MM.1S (cell line): ENCODE measurements at regions not wholly inside any gene's neighbourhood (a gene's known extent, or its start where the extent isn't known, plus 50 kb on each side); places are given as distances from the start of the nearest gene placed in this dataset.

Experiments
- DNase-seq: peaks from one replicate; pipeline ENCODE4 v3.0.0-alpha.2; 2015
- H2AFZ ChIP-seq: fragments of 300-600 bp; sonication (generic); 2 replicates; pipeline ENCODE4 v1.6.0; 2016; ENCODE audit warnings: antibody characterized with exemption, low read length
- H3F3A ChIP-seq: fragments of 300-600 bp; sonication (generic); 2 replicates; pipeline ENCODE4 v1.6.1; 2016; ENCODE audit warnings: mild to moderate bottlenecking, antibody characterized with exemption, low read length, moderate library complexity, mixed read lengths; ENCODE audit not compliant: insufficient read depth
- H3K27ac ChIP-seq: fragments of 300-600 bp; sonication (generic); 2 replicates; pipeline ENCODE4 v1.5.1; 2016; ENCODE audit warnings: mild to moderate bottlenecking, low read length
- H3K27me3 ChIP-seq: fragments of 300-600 bp; sonication (generic); replicated peaks from 2 replicates; pipeline ENCODE4 v1.6.0; 2016; ENCODE audit warnings: low read length; ENCODE audit not compliant: insufficient read depth
- H3K36me3 ChIP-seq: fragments of 300-600 bp; sonication (generic); replicated peaks from 2 replicates; pipeline ENCODE4 v1.6.1; 2016; ENCODE audit warnings: mild to moderate bottlenecking, low read length, mixed read lengths; ENCODE audit not compliant: insufficient read depth
- H3K4me1 ChIP-seq: fragments of 300-600 bp; sonication (generic); 2 replicates; pipeline ENCODE4 v1.6.1; 2016; ENCODE audit warnings: low read length, mixed read lengths
- H3K4me2 ChIP-seq: fragments of 300-600 bp; sonication (generic); 2 replicates; pipeline ENCODE4 v1.6.0; 2016; ENCODE audit warnings: low read depth, low read length
- H3K4me3 ChIP-seq: fragments of 300-600 bp; sonication (generic); 2 replicates; pipeline ENCODE4 v1.5.1; 2016; ENCODE audit warnings: low read length, mixed read lengths
- H3K79me2 ChIP-seq: fragments of 300-600 bp; sonication (generic); 2 replicates; pipeline ENCODE4 v1.6.1; 2016; ENCODE audit warnings: mixed run types, low read length, mixed read lengths
- H3K9ac ChIP-seq: fragments of 300-600 bp; sonication (generic); 2 replicates; pipeline ENCODE4 v1.6.1; 2016; ENCODE audit warnings: low read length, mixed read lengths
- H3K9me2 ChIP-seq: fragments of 300-600 bp; sonication (generic); replicated peaks from 2 replicates; pipeline ENCODE4 v1.6.1; 2016; ENCODE audit warnings: mild to moderate bottlenecking, low read length, mixed read lengths; ENCODE audit not compliant: insufficient read depth
- H3K9me3 ChIP-seq: fragments of 300-600 bp; sonication (generic); replicated peaks from 2 replicates; pipeline ENCODE4 v1.6.1; 2016; ENCODE audit warnings: mild to moderate bottlenecking, low read length, mixed read lengths; ENCODE audit not compliant: insufficient read depth
- H4K20me1 ChIP-seq: fragments of 300-600 bp; sonication (generic); 2 replicates; pipeline ENCODE4 v1.6.1; 2016; ENCODE audit warnings: mild to moderate bottlenecking, low read length, moderate library complexity, mixed read lengths; ENCODE audit not compliant: insufficient read depth
- EZH2 ChIP-seq: fragments of 300-600 bp; sonication (generic); optimal IDR thresholded peaks from 2 replicates; pipeline ENCODE3; 2017; ENCODE audit warnings: low read depth, mild to moderate bottlenecking, antibody characterized with exemption, low read length, mixed read lengths
- EZH2phosphoT487 ChIP-seq: fragments of 300-600 bp; sonication (generic); IDR thresholded peaks from 2 replicates; pipeline ENCODE4 v1.6.1; 2018; ENCODE audit warnings: antibody characterized with exemption, low read length
- TF ChIP-seq, protein P1 (sequence below): fragments of 300-600 bp; sonication (generic); IDR thresholded peaks from 2 replicates; pipeline ENCODE4 v1.5.1; 2016; ENCODE audit warnings: antibody characterized with exemption, low read length, mixed read lengths

DNA sequence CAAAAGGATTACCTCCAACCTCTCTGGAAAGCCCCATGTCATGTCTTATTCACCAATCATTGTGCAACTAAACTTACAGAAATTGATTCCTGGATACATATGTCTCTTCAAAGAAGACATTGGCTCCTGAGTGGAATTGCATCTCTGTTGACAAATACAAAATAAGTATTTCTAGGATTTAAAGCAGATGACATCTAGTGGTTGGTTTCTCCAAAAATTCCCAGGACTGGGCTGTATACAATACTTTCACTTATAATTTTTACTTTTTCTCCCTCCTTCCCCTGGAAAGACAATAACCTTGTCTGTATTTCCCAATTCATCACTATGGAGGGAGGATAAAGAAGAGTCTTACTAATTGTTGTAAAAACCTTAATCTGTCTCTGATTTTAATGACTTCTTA, 1347.4 kb downstream of the NCAM2 start:
- Histone ChIP-seq H3K27me3 (no peaks in the 10 kb centered on the region), H3K36me3 (no peaks in the 10 kb centered on the region), H3K27ac (no peak overlapping the region), H3K4me3 (no peak overlapping the region), H3K79me2 (no peaks in the 10 kb centered on the region), H3K9me2 (no peaks in the 10 kb centered on the region), H3K9ac (no peak overlapping the region), H3K4me2 (no peak overlapping the region), H2AFZ (no peak overlapping the region), H3K4me1 (no peaks in the 10 kb centered on the region), H4K20me1 (no peaks in the 10 kb centered on the region), H3K9me3 (no peaks in the 10 kb centered on the region), H3F3A (no peaks in the 10 kb centered on the region)
- DNase-seq, result no peak
- TF ChIP-seq EZH2 (no peak), EZH2phosphoT487 (no peak)
- TF ChIP-seq, protein P1, sequence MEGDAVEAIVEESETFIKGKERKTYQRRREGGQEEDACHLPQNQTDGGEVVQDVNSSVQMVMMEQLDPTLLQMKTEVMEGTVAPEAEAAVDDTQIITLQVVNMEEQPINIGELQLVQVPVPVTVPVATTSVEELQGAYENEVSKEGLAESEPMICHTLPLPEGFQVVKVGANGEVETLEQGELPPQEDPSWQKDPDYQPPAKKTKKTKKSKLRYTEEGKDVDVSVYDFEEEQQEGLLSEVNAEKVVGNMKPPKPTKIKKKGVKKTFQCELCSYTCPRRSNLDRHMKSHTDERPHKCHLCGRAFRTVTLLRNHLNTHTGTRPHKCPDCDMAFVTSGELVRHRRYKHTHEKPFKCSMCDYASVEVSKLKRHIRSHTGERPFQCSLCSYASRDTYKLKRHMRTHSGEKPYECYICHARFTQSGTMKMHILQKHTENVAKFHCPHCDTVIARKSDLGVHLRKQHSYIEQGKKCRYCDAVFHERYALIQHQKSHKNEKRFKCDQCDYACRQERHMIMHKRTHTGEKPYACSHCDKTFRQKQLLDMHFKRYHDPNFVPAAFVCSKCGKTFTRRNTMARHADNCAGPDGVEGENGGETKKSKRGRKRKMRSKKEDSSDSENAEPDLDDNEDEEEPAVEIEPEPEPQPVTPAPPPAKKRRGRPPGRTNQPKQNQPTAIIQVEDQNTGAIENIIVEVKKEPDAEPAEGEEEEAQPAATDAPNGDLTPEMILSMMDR, result no peak

DNA sequence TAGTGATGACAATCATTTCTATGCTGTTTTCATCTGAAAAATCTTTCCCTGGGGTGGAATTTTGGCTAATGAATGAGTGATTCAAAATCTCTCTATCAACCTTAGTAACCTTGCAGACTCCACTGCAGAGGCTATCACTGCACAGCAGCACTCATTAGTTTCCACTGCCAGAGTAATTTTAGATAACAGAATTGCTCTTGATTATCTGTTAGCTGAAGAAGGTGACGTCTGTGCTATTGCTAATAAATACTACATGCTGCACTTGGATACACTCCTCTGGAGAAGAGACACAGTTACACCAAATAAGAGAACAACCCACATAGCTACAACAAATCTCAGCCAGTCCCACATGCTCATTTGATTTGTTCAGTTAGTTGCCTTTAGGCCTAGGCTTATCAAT, 1348.4 kb downstream of the NCAM2 start:
- H3K9ac ChIP-seq, result no peak overlapping the region
- DNase-seq, result no peak
- no peak overlapping the region for H2AFZ ChIP-seq
- TF ChIP-seq, protein P1, result no peak
- no peak for TF ChIP-seq EZH2
- no peak for TF ChIP-seq EZH2phosphoT487
- no peaks in the 10 kb centered on the region for H4K20me1 ChIP-seq
- no peak overlapping the region for H3K4me3 ChIP-seq
- no peak overlapping the region for H3K27ac ChIP-seq
- no peak overlapping the region for H3K4me2 ChIP-seq
- no peaks in the 10 kb centered on the region for H3K9me3 ChIP-seq
- no peaks in the 10 kb centered on the region for H3K79me2 ChIP-seq
- no peaks in the 10 kb centered on the region for H3K9me2 ChIP-seq
- H3K27me3 ChIP-seq, result no peaks in the 10 kb centered on the region
- H3K4me1 ChIP-seq, result no peaks in the 10 kb centered on the region
- no peaks in the 10 kb centered on the region for H3F3A ChIP-seq
- H3K36me3 ChIP-seq, result no peaks in the 10 kb centered on the region

DNA sequence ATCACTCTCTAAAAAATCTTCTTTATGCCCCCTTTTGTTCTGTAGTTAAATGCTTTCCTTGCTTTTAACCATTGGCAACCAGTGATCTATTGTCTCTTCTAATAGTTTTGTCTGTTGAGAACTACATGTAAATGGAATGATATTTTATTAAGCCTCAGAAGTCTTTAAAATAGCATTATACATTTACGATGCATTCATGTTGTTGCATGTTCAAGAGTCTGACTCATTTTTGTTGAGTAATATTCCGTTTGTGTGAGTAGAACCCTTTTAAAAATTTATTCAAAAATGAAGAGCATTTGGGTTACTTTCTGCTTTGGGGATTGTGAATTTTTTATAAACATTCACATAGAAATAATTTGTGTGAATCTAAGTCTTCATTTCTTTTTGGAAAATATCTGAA, 1352.9 kb downstream of the NCAM2 start:
- Histone ChIP-seq H3K4me3 (no peak overlapping the region), H3K9me3 (no peaks in the 10 kb centered on the region), H3K27me3 (no peaks in the 10 kb centered on the region), H3K4me2 (no peak overlapping the region), H3K36me3 (no peaks in the 10 kb centered on the region), H3K9ac (no peak overlapping the region), H4K20me1 (no peaks in the 10 kb centered on the region), H3K9me2 (0 out of 2 replicates have a peak, but pooled peaks cover 2% of the 10 kb centered on the region), H3K27ac (no peak overlapping the region), H3F3A (no peaks in the 10 kb centered on the region), H3K79me2 (no peaks in the 10 kb centered on the region), H2AFZ (no peak overlapping the region), H3K4me1 (no peaks in the 10 kb centered on the region)
- TF ChIP-seq EZH2phosphoT487 (no peak), EZH2 (no peak)
- TF ChIP-seq, protein P1, result no peak
- DNase-seq, result no peak
